Breast epithelium (tissue), 3 donors: ENCODE measurements at regions not wholly inside any gene's neighbourhood (a gene's known extent, or its start where the extent isn't known, plus 50 kb on each side); places are given as distances from the start of the nearest gene placed in this dataset.

ENCODE experiments used
- POLR2AphosphoS5 ChIP-seq, 3 donors: sonication (generic); formaldehyde crosslinking; IDR thresholded peaks; one replicate each; pipeline ENCODE4 v1.6.1; 2017; ENCODE audit warnings: antibody characterized with exemption in 3 of 3
- TF ChIP-seq, protein P1 (sequence below), 3 donors: fragments of 450-650 bp; IDR thresholded peaks; one replicate each; pipeline ENCODE4 v1.5.1; 2016 to 2017; ENCODE audit warnings: antibody characterized with exemption in 3 of 3, mild to moderate bottlenecking in 3 of 3, moderate library complexity in 3 of 3

DNA sequence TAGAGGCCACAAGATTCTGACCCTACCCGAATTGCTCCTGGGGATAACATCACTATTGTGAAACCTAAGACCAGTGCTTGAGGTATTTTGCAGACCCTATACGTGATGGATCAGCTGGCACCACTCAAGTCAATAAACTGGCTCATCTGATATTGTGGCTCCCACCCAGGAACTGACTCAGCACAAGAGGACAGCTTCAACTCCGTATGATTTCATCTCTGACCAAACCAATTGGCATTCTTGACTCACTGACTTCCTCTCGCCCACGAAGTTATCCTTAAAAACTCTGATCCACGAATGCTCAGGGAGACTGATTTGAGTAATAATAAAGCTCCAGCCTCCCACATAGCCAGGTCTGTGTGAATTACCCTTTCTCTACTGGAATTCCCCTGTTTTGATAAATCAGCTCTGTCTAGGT is 1036.1 kb upstream of the TMEM132C start:
- no peak for TF ChIP-seq POLR2AphosphoS5 (IDR thresholded peaks at IDR 0.05)
- TF ChIP-seq, protein P1, sequence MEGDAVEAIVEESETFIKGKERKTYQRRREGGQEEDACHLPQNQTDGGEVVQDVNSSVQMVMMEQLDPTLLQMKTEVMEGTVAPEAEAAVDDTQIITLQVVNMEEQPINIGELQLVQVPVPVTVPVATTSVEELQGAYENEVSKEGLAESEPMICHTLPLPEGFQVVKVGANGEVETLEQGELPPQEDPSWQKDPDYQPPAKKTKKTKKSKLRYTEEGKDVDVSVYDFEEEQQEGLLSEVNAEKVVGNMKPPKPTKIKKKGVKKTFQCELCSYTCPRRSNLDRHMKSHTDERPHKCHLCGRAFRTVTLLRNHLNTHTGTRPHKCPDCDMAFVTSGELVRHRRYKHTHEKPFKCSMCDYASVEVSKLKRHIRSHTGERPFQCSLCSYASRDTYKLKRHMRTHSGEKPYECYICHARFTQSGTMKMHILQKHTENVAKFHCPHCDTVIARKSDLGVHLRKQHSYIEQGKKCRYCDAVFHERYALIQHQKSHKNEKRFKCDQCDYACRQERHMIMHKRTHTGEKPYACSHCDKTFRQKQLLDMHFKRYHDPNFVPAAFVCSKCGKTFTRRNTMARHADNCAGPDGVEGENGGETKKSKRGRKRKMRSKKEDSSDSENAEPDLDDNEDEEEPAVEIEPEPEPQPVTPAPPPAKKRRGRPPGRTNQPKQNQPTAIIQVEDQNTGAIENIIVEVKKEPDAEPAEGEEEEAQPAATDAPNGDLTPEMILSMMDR (IDR thresholded peaks at IDR 0.05): no peak
